Stomach smooth muscle (tissue), 2 donors: ENCODE measurements at regions not wholly inside any gene's neighbourhood (a gene's known extent, or its start where the extent isn't known, plus 50 kb on each side); places are given as distances from the start of the nearest gene placed in this dataset.

Experiments used
- H3K27ac ChIP-seq: one replicate; pipeline ENCODE4 v1.7.0; 2013; ENCODE audit warnings: mild to moderate bottlenecking, low read length, inconsistent platforms
- H3K27me3 ChIP-seq, 2 donors: one replicate each; pipeline ENCODE4 v1.7.0; 2013; ENCODE audit warnings: low read length in 2 of 2; ENCODE audit not compliant: insufficient read depth in 2 of 2, control insufficient read depth in 1 of 2
- H3K36me3 ChIP-seq, 2 donors: one replicate each; pipeline ENCODE4 v1.7.0; 2013; ENCODE audit warnings: low read length in 2 of 2; ENCODE audit not compliant: control insufficient read depth in 2 of 2, insufficient read depth in 2 of 2
- H3K4me1 ChIP-seq: one replicate; pipeline ENCODE4 v1.7.0; 2013; ENCODE audit warnings: low read length; ENCODE audit not compliant: control insufficient read depth, insufficient read depth
- H3K4me3 ChIP-seq, 2 donors: one replicate each; pipeline ENCODE4 v1.7.0; 2013; ENCODE audit warnings: low read length in 2 of 2
- H3K9ac ChIP-seq, 2 donors: one replicate each; pipeline ENCODE4 v1.7.0; 2013; ENCODE audit warnings: low read length in 2 of 2, mild to moderate bottlenecking in 1 of 2
- H3K9me3 ChIP-seq, 2 donors: one replicate each; pipeline ENCODE4 v1.7.0; 2013; ENCODE audit warnings: low read length in 2 of 2; ENCODE audit not compliant: control insufficient read depth in 2 of 2
- donor health status: healthy.
- donor health status: Pancreatic carcinoma.

DNA sequence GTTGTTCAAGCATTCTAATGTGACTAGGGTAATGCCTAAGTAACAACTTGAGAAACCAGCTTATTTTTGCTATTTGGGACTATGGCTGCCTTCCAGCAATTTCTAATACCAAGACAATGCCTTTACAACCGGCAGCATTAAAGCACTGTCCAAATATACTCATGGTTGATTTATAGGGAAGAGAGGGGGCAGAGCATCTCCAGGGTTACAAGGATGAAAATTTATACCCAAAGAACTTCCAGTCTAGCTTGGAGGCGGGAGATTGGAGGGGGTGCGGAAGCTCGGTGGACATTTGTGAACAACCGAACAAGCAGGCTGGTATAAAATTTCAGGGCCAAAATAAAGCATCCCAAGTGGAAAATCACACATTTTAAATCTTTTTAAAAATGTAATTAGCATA lies 79.4 kb upstream of the FOXN2 start:
- no peak overlapping the region for H3K4me3 ChIP-seq
- H3K27ac ChIP-seq, result no peak overlapping the region
- H3K36me3 ChIP-seq, result no peaks in the 10 kb centered on the region
- no peaks in the 10 kb centered on the region for H3K27me3 ChIP-seq
- H3K9me3 ChIP-seq, result no peaks in the 10 kb centered on the region
- H3K9ac ChIP-seq, result no peak overlapping the region
- H3K4me1 ChIP-seq, result no peaks in the 10 kb centered on the region

DNA sequence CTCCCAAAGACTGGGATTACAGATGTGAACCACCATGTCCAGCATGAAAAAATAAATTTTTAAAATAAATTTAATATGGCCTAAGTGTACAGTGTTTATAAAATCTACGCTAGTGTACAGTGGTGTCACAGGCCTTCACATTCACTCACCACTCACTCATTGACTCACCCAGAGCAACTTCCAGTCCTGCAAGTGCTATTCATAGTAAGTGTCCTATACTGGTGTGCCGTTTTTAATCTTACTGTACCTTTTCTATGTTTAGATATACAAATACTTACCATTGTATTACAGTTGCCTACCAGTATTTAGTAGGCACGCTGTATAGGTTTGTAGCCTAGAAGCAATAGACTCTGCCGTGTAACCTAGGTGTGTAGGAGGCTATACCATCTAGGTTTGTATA lies 76.1 kb upstream of the FOXN2 start:
- H3K27me3 ChIP-seq, result no peaks in the 10 kb centered on the region
- no peak overlapping the region for H3K4me3 ChIP-seq
- no peaks in the 10 kb centered on the region for H3K9me3 ChIP-seq
- no peaks in the 10 kb centered on the region for H3K36me3 ChIP-seq
- no peaks in the 10 kb centered on the region for H3K4me1 ChIP-seq
- no peak overlapping the region for H3K9ac ChIP-seq
- H3K27ac ChIP-seq, result no peak overlapping the region

DNA sequence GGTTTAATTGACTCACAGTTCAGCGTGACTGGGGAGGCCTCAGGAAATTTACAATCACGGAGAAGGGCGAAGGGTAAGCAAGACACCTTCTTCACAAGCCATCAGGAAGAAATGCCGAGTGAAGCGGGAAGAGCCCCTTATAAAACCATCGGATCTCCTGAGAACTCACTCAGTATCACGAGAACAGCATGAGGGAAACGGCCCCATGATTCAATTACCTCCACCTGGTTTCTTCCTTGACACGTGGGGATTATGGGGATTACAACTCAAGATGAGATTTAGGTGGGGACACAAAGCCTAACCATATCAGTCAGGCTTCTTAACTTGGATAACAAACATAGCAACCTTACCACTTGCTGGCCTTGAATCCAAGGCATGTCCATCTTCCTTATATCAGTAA lies 73.6 kb upstream of the FOXN2 start:
- Histone ChIP-seq H3K9ac (no peak overlapping the region), H3K9me3 (no peaks in the 10 kb centered on the region), H3K4me1 (no peaks in the 10 kb centered on the region), H3K27me3 (no peaks in the 10 kb centered on the region), H3K27ac (no peak overlapping the region), H3K36me3 (no peaks in the 10 kb centered on the region), H3K4me3 (no peak overlapping the region)

DNA sequence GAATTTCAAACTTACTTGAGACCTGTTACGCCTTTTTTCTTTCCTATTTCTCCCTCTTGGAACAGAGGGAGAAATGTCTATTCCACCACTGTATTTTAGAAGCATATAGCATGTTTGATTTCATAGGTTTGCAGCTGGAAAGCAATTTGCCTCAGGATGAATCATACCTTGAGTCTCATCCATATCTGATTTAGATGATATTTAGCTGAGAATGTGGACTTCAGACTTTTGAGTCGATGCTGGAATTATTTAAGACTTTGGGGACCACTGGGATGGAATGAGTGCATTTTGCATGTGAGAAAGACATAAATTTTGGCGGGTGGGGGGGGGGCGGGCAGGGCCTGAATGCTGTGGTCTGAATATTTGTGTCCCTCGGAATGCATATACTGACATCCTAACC lies 67.3 kb upstream of the FOXN2 start:
- no peak overlapping the region for H3K9ac ChIP-seq
- H3K4me3 ChIP-seq, result no peak overlapping the region
- no peaks in the 10 kb centered on the region for H3K36me3 ChIP-seq
- H3K4me1 ChIP-seq, result peaks cover 20% of the 10 kb centered on the region
- no peaks in the 10 kb centered on the region for H3K27me3 ChIP-seq
- H3K9me3 ChIP-seq, result no peaks in the 10 kb centered on the region
- no peak overlapping the region for H3K27ac ChIP-seq

DNA sequence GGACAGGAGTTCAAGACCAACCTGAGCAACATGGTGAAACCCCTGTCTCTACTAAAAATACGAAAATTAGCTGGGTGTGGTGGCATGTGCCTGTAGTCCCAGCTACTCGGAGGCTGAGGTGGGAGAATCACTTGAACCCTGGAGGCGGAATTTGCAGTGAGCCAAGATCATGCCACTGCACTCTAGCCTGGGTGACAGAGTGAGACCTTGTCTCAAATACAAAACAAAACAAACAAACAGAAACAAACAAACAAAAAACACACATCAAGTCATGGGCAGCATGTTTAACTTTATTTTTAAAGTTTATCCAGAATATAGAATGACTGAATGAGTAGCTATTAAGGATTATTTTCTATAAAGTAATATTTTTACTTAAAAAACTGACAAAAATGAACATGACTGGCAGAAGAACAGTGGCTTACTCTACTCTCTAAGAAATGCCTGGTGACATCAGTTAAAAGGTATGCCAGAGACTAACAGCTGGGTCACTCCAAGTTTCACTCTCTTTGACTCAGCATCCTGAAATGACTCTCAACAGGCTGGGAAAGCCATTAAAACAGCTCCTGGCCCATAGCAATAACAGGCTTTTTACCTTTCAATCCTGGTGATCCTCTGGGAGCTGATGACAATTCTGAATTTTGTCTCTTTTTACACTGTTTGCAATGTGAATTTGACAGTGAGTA lies 66.1 kb upstream of the FOXN2 start:
- Histone ChIP-seq H3K9ac (no peak overlapping the region), H3K4me1 (peaks cover 20% of the 10 kb centered on the region), H3K36me3 (no peaks in the 10 kb centered on the region), H3K9me3 (no peaks in the 10 kb centered on the region), H3K27ac (peak overlapping the region; percentile 46), H3K4me3 (peak overlapping the region; percentile 9 to 41), H3K27me3 (no peaks in the 10 kb centered on the region)

DNA sequence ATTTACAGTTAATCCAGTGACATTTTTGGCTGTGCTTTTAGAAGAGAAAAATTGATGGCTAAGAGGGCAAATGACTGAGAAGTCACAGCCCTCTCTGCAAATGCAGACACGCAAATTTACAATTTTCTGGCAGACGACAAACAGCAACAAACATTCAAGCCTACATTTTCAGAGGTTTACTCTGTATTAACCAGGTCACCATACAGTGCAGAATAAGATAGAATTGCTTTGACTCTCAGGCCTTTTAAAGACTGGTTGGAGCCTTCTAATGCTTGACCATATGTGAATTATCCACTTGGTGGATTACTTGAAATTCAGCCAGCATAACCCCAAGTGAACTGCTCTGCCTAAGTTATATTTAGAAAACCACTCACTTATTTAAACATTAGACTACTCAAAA lies 65.5 kb upstream of the FOXN2 start:
- Histone ChIP-seq H3K36me3 (no peaks in the 10 kb centered on the region), H3K27ac (peak overlapping the region; percentile 46), H3K27me3 (no peaks in the 10 kb centered on the region), H3K9me3 (no peaks in the 10 kb centered on the region), H3K4me3 (peak overlapping the region; percentile 9 to 41), H3K9ac (no peak overlapping the region), H3K4me1 (peaks cover 20% of the 10 kb centered on the region)

DNA sequence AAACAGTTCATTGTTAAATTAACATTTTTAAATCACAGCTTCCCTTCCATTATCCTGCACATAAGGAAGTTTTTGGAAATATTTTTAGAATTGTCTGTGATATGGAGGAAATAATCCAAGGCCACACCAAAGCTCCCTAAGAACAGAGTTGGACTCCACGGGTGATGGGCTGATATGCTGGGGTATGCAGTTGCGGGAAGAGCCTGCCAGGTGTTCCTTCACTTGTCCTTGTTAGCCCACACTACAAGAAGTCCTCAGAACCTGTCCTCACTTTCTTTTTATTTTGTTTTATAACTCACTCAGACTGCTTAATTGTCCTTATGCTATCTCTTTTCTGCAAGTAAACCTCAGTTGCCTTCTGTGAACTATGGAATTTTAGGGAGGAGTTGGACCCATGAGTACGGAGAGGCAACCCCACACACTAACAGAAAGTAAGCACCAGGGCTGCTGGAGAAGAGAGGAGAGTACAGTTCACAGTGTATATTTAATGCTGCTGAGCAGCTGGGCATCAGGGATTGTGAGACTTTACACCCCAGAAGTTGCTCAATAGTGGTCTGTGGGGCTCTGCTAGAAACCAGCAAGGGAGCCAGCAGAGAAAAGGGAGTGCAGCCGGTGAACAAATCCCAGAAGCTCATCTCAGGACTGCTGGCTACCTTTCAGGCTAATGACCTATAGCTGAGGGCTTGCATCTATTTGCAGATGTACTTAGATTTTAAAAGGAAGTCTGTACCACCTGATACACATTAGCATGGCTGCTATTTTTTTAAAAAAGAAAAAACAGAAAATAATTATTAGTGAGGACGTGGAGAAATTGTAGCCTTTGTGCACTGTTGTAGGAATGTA lies 64.6 kb upstream of the FOXN2 start:
- no peaks in the 10 kb centered on the region for H3K36me3 ChIP-seq
- H3K9me3 ChIP-seq, result no peaks in the 10 kb centered on the region
- H3K4me1 ChIP-seq, result peaks cover 20% of the 10 kb centered on the region
- peak overlapping the region; percentile 41 for H3K27ac ChIP-seq
- no peaks in the 10 kb centered on the region for H3K27me3 ChIP-seq
- H3K9ac ChIP-seq, result peak overlapping the region in 1 of 2 donors; percentile 24
- peak overlapping the region; percentile 41 to 43 for H3K4me3 ChIP-seq

DNA sequence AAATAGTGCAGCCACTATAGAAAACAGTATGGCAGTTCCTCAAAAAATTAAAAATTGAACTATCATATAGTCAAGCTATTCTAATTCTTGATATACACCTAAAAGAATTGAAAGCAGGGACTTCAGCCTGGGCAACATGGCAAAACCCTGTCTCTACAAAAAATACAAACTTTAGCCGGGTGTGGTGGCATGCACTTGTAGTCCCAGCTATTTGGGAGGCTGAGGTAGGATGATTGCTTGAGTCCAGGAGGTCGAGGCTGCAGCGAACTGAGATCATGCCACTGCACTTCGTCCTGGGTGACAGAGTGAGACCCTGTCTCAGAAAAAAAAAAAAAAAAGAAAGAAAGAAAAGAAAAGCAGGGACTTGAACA lies 64.0 kb upstream of the FOXN2 start:
- H3K9ac ChIP-seq, result no peak overlapping the region
- no peaks in the 10 kb centered on the region for H3K36me3 ChIP-seq
- no peaks in the 10 kb centered on the region for H3K9me3 ChIP-seq
- no peak overlapping the region for H3K27ac ChIP-seq
- no peak overlapping the region for H3K4me3 ChIP-seq
- H3K4me1 ChIP-seq, result peaks cover 20% of the 10 kb centered on the region
- H3K27me3 ChIP-seq, result no peaks in the 10 kb centered on the region

DNA sequence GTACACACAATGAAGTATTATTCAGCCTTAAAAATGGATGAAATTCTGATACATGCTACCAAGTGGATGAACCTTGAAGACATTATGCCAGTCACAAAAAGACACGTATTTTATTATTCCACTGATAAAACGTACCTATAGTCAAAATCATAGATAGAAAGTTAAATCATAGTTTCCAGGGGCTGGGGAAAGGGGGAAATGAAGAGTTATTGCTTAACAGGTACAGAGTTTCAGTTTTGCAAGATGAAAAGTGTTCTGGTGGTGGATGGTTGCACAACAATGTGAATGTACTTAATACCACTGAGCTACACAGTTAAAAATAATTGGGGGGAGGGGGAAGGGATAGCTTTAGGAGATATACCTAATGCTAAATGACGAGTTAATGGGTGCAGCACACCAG lies 63.5 kb upstream of the FOXN2 start:
- Histone ChIP-seq H3K4me1 (peaks cover 20% of the 10 kb centered on the region), H3K27me3 (no peaks in the 10 kb centered on the region), H3K9me3 (no peaks in the 10 kb centered on the region), H3K27ac (no peak overlapping the region), H3K36me3 (no peaks in the 10 kb centered on the region), H3K4me3 (no peak overlapping the region), H3K9ac (no peak overlapping the region)

DNA sequence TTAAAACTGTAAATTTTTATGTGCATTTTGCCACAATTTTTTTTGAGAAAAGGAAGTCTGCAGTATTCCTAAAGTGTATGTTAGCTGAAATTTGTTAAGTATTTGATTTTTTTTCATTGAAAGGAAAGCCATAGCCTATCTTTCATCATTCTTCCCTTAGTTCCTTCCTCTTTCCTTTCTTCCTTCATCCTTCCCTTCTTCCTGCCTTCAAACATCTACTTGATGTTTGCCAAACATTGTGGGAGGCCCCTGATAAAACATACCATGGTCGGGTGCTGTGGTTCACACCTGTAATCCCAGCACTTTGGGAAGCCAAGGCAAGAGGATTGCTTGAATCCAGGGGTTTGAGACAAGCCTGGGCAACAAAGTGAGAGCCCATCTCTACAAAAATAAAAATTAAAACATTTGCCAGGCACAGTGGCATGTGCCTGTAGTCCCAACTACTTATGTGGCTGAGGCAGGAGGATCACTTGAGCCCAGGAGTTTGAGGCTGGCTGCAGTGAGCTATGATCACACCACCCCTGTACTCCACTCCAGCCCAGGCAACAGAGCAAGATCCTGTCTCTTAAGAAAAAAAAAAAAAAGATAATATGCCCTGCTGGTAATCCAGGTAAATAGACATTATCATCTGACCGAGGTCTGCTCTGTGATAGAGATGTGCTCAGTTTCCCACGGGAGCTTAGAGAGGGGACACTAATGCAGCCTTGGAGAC lies 62.9 kb upstream of the FOXN2 start:
- Histone ChIP-seq H3K4me3 (no peak overlapping the region), H3K27ac (no peak overlapping the region), H3K27me3 (no peaks in the 10 kb centered on the region), H3K9me3 (no peaks in the 10 kb centered on the region), H3K9ac (no peak overlapping the region), H3K36me3 (no peaks in the 10 kb centered on the region), H3K4me1 (peaks cover 20% of the 10 kb centered on the region)
